HepG2 (cell line): ENCODE measurements at regions not wholly inside any gene's neighbourhood (a gene's known extent, or its start where the extent isn't known, plus 50 kb on each side); places are given as distances from the start of the nearest gene placed in this dataset.

Experiments used
- ATAC-seq: fragments of 200-7000 bp; cut with Tn5 transposase; 3 replicates; pipeline ENCODE4 v1.9.1; 2020; ENCODE audit warnings: mild to moderate bottlenecking, moderate library complexity
- BruUV-seq: library from RNA; stranded (reverse); fragments of 400-500 nt; replicated peaks from 2 replicates; lab custom pipeline; 2021; lab: Mats Ljungman, UMichigan
- CTCF ChIA-PET: fragments of 300-600 bp; formaldehyde crosslinking; extraction: SDS; loops from one replicate; lab custom pipeline; 2021; ENCODE audit warnings: low total read pairs, inconsistent platforms, low intra/inter-chr PET ratio; lab: Yijun Ruan, JAX
- POLR2A ChIA-PET: fragments of 350-600 bp; sonication (Branson Sonifier 250); formaldehyde crosslinking; loops from one replicate; lab custom pipeline; 2020; ENCODE audit warnings: antibody characterized with exemption, inconsistent platforms; lab: Yijun Ruan, JAX
- DNase-seq: peaks from one replicate; pipeline ENCODE4 v3.0.0-alpha.2; 2015; ENCODE audit warnings: low spot score
- FAIRE-seq: peaks from 3 replicates; lab custom pipeline; 2011; peaks lifted over from hg19 to GRCh38; lab: Jason Lieb, UNC
- H2AFZ ChIP-seq: one replicate; pipeline ENCODE4 v1.6.1; 2011; ENCODE audit warnings: low read length, inconsistent platforms
- H3K27ac ChIP-seq: fragments of 300-600 bp; 3 replicates; pipeline ENCODE4 v1.8.0; 2011; ENCODE audit warnings: mixed run types, mild to moderate bottlenecking, mixed read lengths, low read length, inconsistent platforms; ENCODE audit not compliant: insufficient read depth; ENCODE audit errors: extremely low read length
- H3K27me3 ChIP-seq, 2 experiments: fragments of 200-600 bp in 1 of 2; 2 replicates in 1 of 2; 3 replicates in 1 of 2; pipeline versions ENCODE4 v1.6.0 to v1.8.0; 2011; ENCODE audit warnings: low read length in 2 of 2, mild to moderate bottlenecking in 2 of 2, moderate library complexity in 2 of 2, inconsistent platforms in 1 of 2; ENCODE audit not compliant: insufficient read depth in 2 of 2, control insufficient read depth in 1 of 2
- H3K36me3 ChIP-seq, 2 experiments: fragments of 200-600 bp in 1 of 2; replicated peaks in 1 of 2; 2 replicates in 1 of 2; 3 replicates in 1 of 2; pipeline versions ENCODE4 v1.5.1 to v1.8.0; 2011; ENCODE audit warnings: low read length in 2 of 2, inconsistent platforms in 1 of 2; ENCODE audit not compliant: insufficient read depth in 2 of 2, control insufficient read depth in 1 of 2
- H3K4me1 ChIP-seq: 2 replicates; pipeline ENCODE4 v1.5.1; 2012; ENCODE audit warnings: low read length, inconsistent platforms; ENCODE audit not compliant: insufficient read depth
- H3K4me2 ChIP-seq: 2 replicates; pipeline ENCODE4 v1.6.0; 2011; ENCODE audit warnings: low read depth, low read length, inconsistent platforms
- H3K4me3 ChIP-seq, 3 experiments: fragments of 200-600 bp in 1 of 3; sonication (generic), shearing (Covaris generic) in 1 of 3; replicated peaks in 1 of 3; 2 replicates each; pipeline ENCODE4 v1.5.1; 2011 to 2016; ENCODE audit warnings: low read length in 3 of 3, inconsistent platforms in 2 of 3, low read depth in 2 of 3, mild to moderate bottlenecking in 2 of 3, control low read depth in 1 of 3, mixed read lengths in 1 of 3; ENCODE audit not compliant: insufficient read depth in 1 of 3
- H3K79me2 ChIP-seq: one replicate; pipeline ENCODE4 v1.6.1; 2011; ENCODE audit warnings: low read length, inconsistent platforms; ENCODE audit not compliant: insufficient read depth
- H3K9ac ChIP-seq: 2 replicates; pipeline ENCODE4 v1.6.0; 2011; ENCODE audit warnings: mild to moderate bottlenecking, low read depth, low read length, inconsistent platforms; ENCODE audit not compliant: insufficient read depth
- H3K9me3 ChIP-seq: 2 replicates; pipeline ENCODE4 v1.5.1; 2012; ENCODE audit warnings: mild to moderate bottlenecking, low read length
- H4K20me1 ChIP-seq: 2 replicates; pipeline ENCODE4 v1.6.0; 2011; ENCODE audit warnings: inconsistent platforms, mild to moderate bottlenecking, low read length, moderate library complexity; ENCODE audit not compliant: insufficient read depth
- AGO2 ChIP-seq: fragments of 200-400 bp; formaldehyde crosslinking; optimal IDR thresholded peaks from 2 replicates; pipeline ENCODE3; 2017; ENCODE audit warnings: mild to moderate bottlenecking, low read depth, low read length, moderate library complexity
- MAFF ChIP-seq: IDR thresholded peaks from 2 replicates; pipeline ENCODE4 v1.6.1; 2011; ENCODE audit warnings: low read depth, low read length, improper control_type of control experiment
- MAFK ChIP-seq, 2 experiments: IDR thresholded peaks in 1 of 2; conservative IDR thresholded peaks in 1 of 2; 2 replicates each; pipeline ENCODE4 v1.6.1; 2011; ENCODE audit warnings: improper control_type of control experiment in 2 of 2, low read length in 2 of 2
- NFE2L2 ChIP-seq: fragments of 150-350 bp; IDR thresholded peaks from 2 replicates; pipeline ENCODE4 v1.6.1; 2014; ENCODE audit warnings: low read length
- ZMAT3 ChIP-seq: sonication (generic); formaldehyde crosslinking; conservative IDR thresholded peaks from 2 replicates; pipeline ENCODE4 v1.7.0; 2021; ENCODE audit warnings: missing genetic modification reagents
- ZNF841 ChIP-seq: sonication (generic); formaldehyde crosslinking; IDR thresholded peaks from 2 replicates; pipeline ENCODE4 v1.8.1; 2023; ENCODE audit warnings: missing genetic modification reagents, borderline replicate concordance
- WGBS: methylation state at CpG from one replicate; pipeline ENCODE4 v1.1.6; 2017; ENCODE audit warnings: low lambda C conversion rate; 5-methylcytosine and 5-hydroxymethylcytosine counted together
- in situ Hi-C: cut with HindIII; loops from 2 replicates; pipeline ENCODE4 v1.10.0; 2017; ENCODE audit warnings: low pct_unique_long_range_greater_than_20kb; ENCODE audit not compliant: extremely low pct_ligation_motif_present
- intact Hi-C: fragments of 100-400 bp; cut with micrococcal nuclease; formaldehyde crosslinking; loops from one replicate; pipeline ENCODE4 v1.10.0; 2022; ENCODE audit not compliant: unreplicated experiment
- TF ChIP-seq, protein P1 (sequence below): sonication (generic); formaldehyde crosslinking; IDR thresholded peaks from 2 replicates; pipeline ENCODE4 v1.8.1; 2022; ENCODE audit warnings: low read depth, mild to moderate bottlenecking, missing genetic modification reagents

DNA sequence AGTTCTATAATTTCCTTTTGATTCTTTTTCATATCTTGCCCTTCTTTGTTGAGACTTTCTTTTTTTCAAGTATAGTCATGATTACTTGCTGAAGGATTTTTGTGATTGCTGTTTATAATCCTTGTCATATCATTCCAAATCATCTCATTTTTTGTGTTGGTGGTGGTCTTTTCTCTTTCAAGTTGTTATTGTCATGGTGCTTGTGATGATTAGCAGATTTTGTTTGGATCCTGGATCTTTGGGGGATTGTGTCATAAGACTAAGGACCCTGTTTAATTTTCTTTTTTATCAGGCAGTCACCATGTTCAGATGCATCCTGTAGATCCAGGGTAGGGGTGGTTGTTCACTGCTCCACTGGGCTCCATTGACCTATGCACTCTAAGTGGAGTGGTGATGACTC, 254.4 kb upstream of the FOXF1 start (continued):
- no peak for TF ChIP-seq ZNF841 (CRISPR knock-in tag)
- TF ChIP-seq, protein P1, sequence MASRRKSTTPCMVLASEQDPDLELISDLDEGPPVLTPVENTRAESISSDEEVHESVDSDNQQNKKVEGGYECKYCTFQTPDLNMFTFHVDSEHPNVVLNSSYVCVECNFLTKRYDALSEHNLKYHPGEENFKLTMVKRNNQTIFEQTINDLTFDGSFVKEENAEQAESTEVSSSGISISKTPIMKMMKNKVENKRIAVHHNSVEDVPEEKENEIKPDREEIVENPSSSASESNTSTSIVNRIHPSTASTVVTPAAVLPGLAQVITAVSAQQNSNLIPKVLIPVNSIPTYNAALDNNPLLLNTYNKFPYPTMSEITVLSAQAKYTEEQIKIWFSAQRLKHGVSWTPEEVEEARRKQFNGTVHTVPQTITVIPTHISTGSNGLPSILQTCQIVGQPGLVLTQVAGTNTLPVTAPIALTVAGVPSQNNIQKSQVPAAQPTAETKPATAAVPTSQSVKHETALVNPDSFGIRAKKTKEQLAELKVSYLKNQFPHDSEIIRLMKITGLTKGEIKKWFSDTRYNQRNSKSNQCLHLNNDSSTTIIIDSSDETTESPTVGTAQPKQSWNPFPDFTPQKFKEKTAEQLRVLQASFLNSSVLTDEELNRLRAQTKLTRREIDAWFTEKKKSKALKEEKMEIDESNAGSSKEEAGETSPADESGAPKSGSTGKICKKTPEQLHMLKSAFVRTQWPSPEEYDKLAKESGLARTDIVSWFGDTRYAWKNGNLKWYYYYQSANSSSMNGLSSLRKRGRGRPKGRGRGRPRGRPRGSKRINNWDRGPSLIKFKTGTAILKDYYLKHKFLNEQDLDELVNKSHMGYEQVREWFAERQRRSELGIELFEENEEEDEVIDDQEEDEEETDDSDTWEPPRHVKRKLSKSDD: no peak

DNA sequence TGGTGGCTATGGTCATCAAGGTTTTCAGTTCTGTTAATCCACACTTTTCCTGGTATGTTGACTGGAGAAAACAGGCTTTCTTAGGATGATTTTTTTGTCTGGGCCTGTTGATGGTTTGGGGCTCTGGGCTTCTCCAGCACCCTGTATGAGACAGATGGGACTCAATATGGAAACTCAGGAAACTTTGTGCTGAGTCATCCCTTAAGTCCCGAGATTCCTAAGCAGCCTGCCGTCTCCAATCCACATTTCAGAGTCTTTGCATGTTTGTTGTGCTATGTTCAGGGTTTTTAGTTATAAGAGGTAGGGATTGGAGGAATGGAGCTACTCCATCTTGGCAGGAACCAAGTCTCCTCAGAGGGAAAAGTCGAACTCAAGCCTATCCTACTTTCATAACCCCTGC, 253.3 kb upstream of the FOXF1 start:
- no peaks in the 10 kb centered on the region for H3K36me3 ChIP-seq
- in situ Hi-C loops (no loop called here), intact Hi-C loops (no loop called here)
- H3K79me2 ChIP-seq: no peaks in the 10 kb centered on the region
- no peak for ATAC-seq
- no peak overlapping the region for H3K9ac ChIP-seq
- POLR2A ChIA-PET: no interaction called here
- no TSS peak for BruUV-seq
- no peak for DNase-seq
- H3K27me3 ChIP-seq: no peaks in the 10 kb centered on the region
- no peak for TF ChIP-seq ZMAT3
- peak; percentile 89 for TF ChIP-seq NFE2L2
- TF ChIP-seq MAFK (conservative IDR thresholded peaks at IDR 0.05 in 1 of 2, IDR thresholded peaks at IDR 0.05 in 1 of 2; ENCODE audit: low read length in 2 of 2): peak; percentile 91 to 92
- TF ChIP-seq MAFF: peak; percentile 83
- no peak for TF ChIP-seq AGO2
- CTCF ChIA-PET: no interaction called here
- H3K9me3 ChIP-seq: peaks cover 8% of the 10 kb centered on the region; the same call in 1 of the 2 replicates
- no peak overlapping the region for H2AFZ ChIP-seq
- no peaks in the 10 kb centered on the region for H4K20me1 ChIP-seq
- no peak overlapping the region for H3K4me3 ChIP-seq
- H3K27ac ChIP-seq: no peak overlapping the region
- no peak overlapping the region for H3K4me2 ChIP-seq
- no peaks in the 10 kb centered on the region for H3K4me1 ChIP-seq
- WGBS: 5% methylated on average over 3 of the region's 3 CpGs
- no peak for FAIRE-seq
